ENCODE measurements at regions not wholly inside any gene's neighbourhood (a gene's known extent, or its start where the extent isn't known, plus 50 kb on each side); places are given as distances from the start of the nearest gene placed in this dataset.

GRCh38 chr6:90729057-90729456 lies 142.2 kb upstream of the MAP3K7 start:
- Mint-ChIP-seq H3K27me3 (ENCODE audit: unreplicated experiment) (no peaks in the 10 kb centered on the region), H3K36me3 (ENCODE audit: unreplicated experiment) (no peaks in the 10 kb centered on the region), H3K27ac (ENCODE audit: unreplicated experiment) (no peak overlapping the region), H3K4me3 (ENCODE audit: unreplicated experiment) (no peak overlapping the region), H3K4me1 (ENCODE audit: unreplicated experiment) (no peaks in the 10 kb centered on the region), H3K9me3 (ENCODE audit: unreplicated experiment) (no peaks in the 10 kb centered on the region)
- DNase-seq (ENCODE audit: extremely low spot score, unreplicated experiment), result no peak
- no peak for TF ChIP-seq CTCF (IDR thresholded peaks at IDR 0.05)

- no peak for TF ChIP-seq CTCF (IDR thresholded peaks at IDR 0.05)
- Mint-ChIP-seq H3K9me3 (ENCODE audit: unreplicated experiment) (no peaks in the 10 kb centered on the region), H3K27me3 (ENCODE audit: unreplicated experiment) (peaks cover 10% of the 10 kb centered on the region), H3K4me1 (ENCODE audit: unreplicated experiment) (no peaks in the 10 kb centered on the region), H3K4me3 (ENCODE audit: unreplicated experiment) (no peak overlapping the region), H3K36me3 (ENCODE audit: unreplicated experiment) (no peaks in the 10 kb centered on the region), H3K27ac (ENCODE audit: unreplicated experiment) (no peak overlapping the region)
- DNase-seq (ENCODE audit: extremely low spot score, unreplicated experiment), result no peak
These were observed 135.8 kb upstream of the MAP3K7 start for GRCh38 chr6:90722648-90723047.

GRCh38 chr6:90720404-90720803 lies 133.5 kb upstream of the MAP3K7 start:
- no peaks in the 10 kb centered on the region for H3K36me3 Mint-ChIP-seq (ENCODE audit: unreplicated experiment)
- H3K27ac Mint-ChIP-seq (ENCODE audit: unreplicated experiment), result no peak overlapping the region

GRCh38 chr6:90719321-90720195 lies 132.7 kb upstream of the MAP3K7 start:
- no peaks in the 10 kb centered on the region for H3K4me1 Mint-ChIP-seq (ENCODE audit: unreplicated experiment)
- no peak overlapping the region for H3K27ac Mint-ChIP-seq (ENCODE audit: unreplicated experiment)
- peaks cover 13% of the 10 kb centered on the region for H3K27me3 Mint-ChIP-seq (ENCODE audit: unreplicated experiment)
- H3K4me3 Mint-ChIP-seq (ENCODE audit: unreplicated experiment), result no peak overlapping the region
- DNase-seq (ENCODE audit: extremely low spot score, unreplicated experiment), result no peak
- TF ChIP-seq CTCF (IDR thresholded peaks at IDR 0.05), result no peak
- no peaks in the 10 kb centered on the region for H3K9me3 Mint-ChIP-seq (ENCODE audit: unreplicated experiment)
- no peaks in the 10 kb centered on the region for H3K36me3 Mint-ChIP-seq (ENCODE audit: unreplicated experiment)

More at GRCh38 chr6:90720404-90720803, 133.5 kb upstream of the MAP3K7 start:
- peaks cover 13% of the 10 kb centered on the region for H3K27me3 Mint-ChIP-seq (ENCODE audit: unreplicated experiment)
- TF ChIP-seq CTCF (IDR thresholded peaks at IDR 0.05), result no peak
- no peaks in the 10 kb centered on the region for H3K4me1 Mint-ChIP-seq (ENCODE audit: unreplicated experiment)
- H3K4me3 Mint-ChIP-seq (ENCODE audit: unreplicated experiment), result no peak overlapping the region
- no peak for DNase-seq (ENCODE audit: extremely low spot score, unreplicated experiment)
- no peaks in the 10 kb centered on the region for H3K9me3 Mint-ChIP-seq (ENCODE audit: unreplicated experiment)

- no peaks in the 10 kb centered on the region for H3K4me1 Mint-ChIP-seq (ENCODE audit: unreplicated experiment)
- no peak overlapping the region for H3K27ac Mint-ChIP-seq (ENCODE audit: unreplicated experiment)
- DNase-seq (ENCODE audit: extremely low spot score, unreplicated experiment), result no peak
- no peak overlapping the region for H3K4me3 Mint-ChIP-seq (ENCODE audit: unreplicated experiment)
- H3K9me3 Mint-ChIP-seq (ENCODE audit: unreplicated experiment), result no peaks in the 10 kb centered on the region
- no peak for TF ChIP-seq CTCF (IDR thresholded peaks at IDR 0.05)
- H3K27me3 Mint-ChIP-seq (ENCODE audit: unreplicated experiment), result peaks cover 15% of the 10 kb centered on the region
- no peaks in the 10 kb centered on the region for H3K36me3 Mint-ChIP-seq (ENCODE audit: unreplicated experiment)
These were observed 129.5 kb upstream of the MAP3K7 start for GRCh38 chr6:90716376-90716775.

Data from osteocyte (in vitro differentiated cells).